AG09319 (cell line): ENCODE measurements at regions not wholly inside any gene's neighbourhood (a gene's known extent, or its start where the extent isn't known, plus 50 kb on each side); places are given as distances from the start of the nearest gene placed in this dataset.

Experiments used
- DNase-seq: peaks from one replicate; pipeline ENCODE4 v3.0.0-alpha.2; 2010; ENCODE audit warnings: low read depth; ENCODE audit errors: extremely low read depth
- CTCF ChIP-seq: IDR thresholded peaks from 2 replicates; pipeline ENCODE4 v1.5.1; 2011; ENCODE audit warnings: low read depth, mild to moderate bottlenecking, inconsistent platforms, low read length, moderate library complexity

GRCh38 chr13:108375772-108376171 lies 106.3 kb downstream of the TNFSF13B start:
- no peak for DNase-seq
- no peak for TF ChIP-seq CTCF

- TF ChIP-seq CTCF = no peak
- DNase-seq = no peak
Observed at GRCh38 chr13:108376308-108376707, 106.8 kb downstream of the TNFSF13B start.

- no peak for DNase-seq
- TF ChIP-seq CTCF = no peak
Observed at GRCh38 chr13:108377646-108378206, 108.2 kb downstream of the TNFSF13B start.

GRCh38 chr13:108383667-108384066 lies 114.1 kb downstream of the TNFSF13B start:
- no peak for TF ChIP-seq CTCF
- no peak for DNase-seq

GRCh38 chr13:108387156-108387555 lies 117.6 kb downstream of the TNFSF13B start:
- DNase-seq = no peak
- TF ChIP-seq CTCF = no peak

- DNase-seq = no peak
- TF ChIP-seq CTCF = no peak
Observed at GRCh38 chr13:108402850-108403249, 133.3 kb downstream of the TNFSF13B start.

- DNase-seq = no peak
- no peak for TF ChIP-seq CTCF
Observed at GRCh38 chr13:108407495-108407894, 138.0 kb downstream of the TNFSF13B start.
